Panc1 (cell line): ENCODE measurements at regions not wholly inside any gene's neighbourhood (a gene's known extent, or its start where the extent isn't known, plus 50 kb on each side); places are given as distances from the start of the nearest gene placed in this dataset.

Source experiments
- ATAC-seq: fragments of 200-7000 bp; cut with Tn5 transposase; 2 replicates; pipeline ENCODE4 v1.9.1; 2020; ENCODE audit warnings: mild to moderate bottlenecking, moderate library complexity
- BruUV-seq: library from RNA; stranded (reverse); fragments of 400-500 nt; replicated peaks from 2 replicates; lab custom pipeline; 2021; lab: Mats Ljungman, UMichigan
- CTCF ChIA-PET: fragments of 300-600 bp; sonication (Branson Sonifier 250); formaldehyde crosslinking; loops from one replicate; lab custom pipeline; 2022; ENCODE audit warnings: antibody characterized with exemption; lab: Charles Lee
- POLR2A ChIA-PET: fragments of 300-600 bp; sonication (Branson Sonifier 250); formaldehyde crosslinking; loops from one replicate; lab custom pipeline; 2022; ENCODE audit warnings: antibody characterized with exemption; lab: Charles Lee
- DNase-seq: peaks from one replicate; pipeline ENCODE4 v3.0.0-alpha.2; 2010; ENCODE audit warnings: low read depth, low spot score
- H3K27ac ChIP-seq: 2 replicates; pipeline ENCODE4 v1.5.1; 2011; ENCODE audit warnings: mild to moderate bottlenecking, low read length, inconsistent platforms
- H3K27me3 ChIP-seq: fragments of 200-500 bp; sonication (Bioruptor generic); 2 replicates; pipeline ENCODE4 v1.6.0; 2014; ENCODE audit warnings: low read length, inconsistent platforms; ENCODE audit not compliant: control insufficient read depth, insufficient read depth
- H3K36me3 ChIP-seq: fragments of 200-500 bp; sonication (Bioruptor generic); 2 replicates; pipeline ENCODE4 v1.5.1; 2014; ENCODE audit warnings: inconsistent platforms, mild to moderate bottlenecking, low read length, moderate library complexity; ENCODE audit not compliant: control insufficient read depth, insufficient read depth
- H3K4me1 ChIP-seq: 2 replicates; pipeline ENCODE4 v1.5.1; 2011; ENCODE audit warnings: inconsistent platforms, mild to moderate bottlenecking, low read length, moderate library complexity; ENCODE audit not compliant: control insufficient read depth, insufficient read depth
- H3K4me3 ChIP-seq, 2 experiments: 2 replicates each; pipeline ENCODE4 v1.5.1; 2011 to 2012; ENCODE audit warnings: low read depth in 2 of 2, low read length in 2 of 2, mild to moderate bottlenecking in 2 of 2, inconsistent platforms in 1 of 2, moderate library complexity in 1 of 2
- H3K9me3 ChIP-seq: fragments of 200-500 bp; sonication (Bioruptor generic); 2 replicates; pipeline ENCODE4 v1.5.1; 2014; ENCODE audit warnings: low read depth, mild to moderate bottlenecking, inconsistent platforms, low read length, moderate library complexity; ENCODE audit not compliant: control insufficient read depth, insufficient read depth
- CTCF ChIP-seq: fragments of 450-650 bp; IDR thresholded peaks from 2 replicates; pipeline ENCODE4 v1.5.1; 2017; ENCODE audit warnings: mild to moderate bottlenecking
- POLR2AphosphoS5 ChIP-seq: IDR thresholded peaks from 2 replicates; pipeline ENCODE4 v1.6.1; 2012; ENCODE audit warnings: mild to moderate bottlenecking, low read depth, low read length, moderate library complexity
- REST ChIP-seq, 2 experiments: IDR thresholded peaks; 2 replicates each; pipeline ENCODE4 v1.6.1; 2011 to 2012; ENCODE audit warnings: low read depth in 2 of 2, control low read depth in 1 of 2, low read length in 1 of 2, mild to moderate bottlenecking in 1 of 2, moderate library complexity in 1 of 2; ENCODE audit not compliant: insufficient read depth in 1 of 2
- SIN3A ChIP-seq: IDR thresholded peaks from 2 replicates; pipeline ENCODE4 v1.6.1; 2012; ENCODE audit warnings: low read depth, mild to moderate bottlenecking, low read length, moderate library complexity, borderline replicate concordance; ENCODE audit not compliant: insufficient read depth
- TCF7L2 ChIP-seq: IDR thresholded peaks from 2 replicates; pipeline ENCODE4 v1.6.1; 2011; ENCODE audit warnings: mild to moderate bottlenecking, low read depth, low read length, inconsistent platforms
- in situ Hi-C: cut with HindIII; loops from 2 replicates; pipeline ENCODE4 v1.10.0; 2016; ENCODE audit warnings: low sequenced_read_pairs, low pct_unique_long_range_greater_than_20kb
- intact Hi-C: fragments of 100-400 bp; cut with micrococcal nuclease; formaldehyde crosslinking; loops from one replicate; pipeline ENCODE4 v1.10.0; 2022; ENCODE audit not compliant: unreplicated experiment

GRCh38 chr2:220885593-220885992 is 686.5 kb downstream of the EPHA4 start:
- ATAC-seq (no peak), DNase-seq (no peak)
- in situ Hi-C loops (no loop called here), intact Hi-C loops (no loop called here)
- ChIA-PET POLR2A (no interaction called here), CTCF (no interaction called here)
- BruUV-seq = no TSS peak
- TF ChIP-seq TCF7L2 = no peak
- TF ChIP-seq CTCF = no peak
- no peak for TF ChIP-seq REST (IDR thresholded peaks at IDR 0.05; ENCODE audit: insufficient read depth in 1 of 2, low read depth in 2 of 2, low read length in 1 of 2)
- Histone ChIP-seq H3K4me1 (no peaks in the 10 kb centered on the region), H3K27ac (no peak overlapping the region), H3K27me3 (no peaks in the 10 kb centered on the region), H3K36me3 (no peaks in the 10 kb centered on the region), H3K9me3 (no peaks in the 10 kb centered on the region; the same call in 1 of the 2 replicates), H3K4me3 (no peak overlapping the region)

- Histone ChIP-seq H3K9me3 (no peaks in the 10 kb centered on the region; the same call in 1 of the 2 replicates), H3K27me3 (no peaks in the 10 kb centered on the region), H3K4me3 (no peak overlapping the region), H3K4me1 (no peaks in the 10 kb centered on the region), H3K36me3 (no peaks in the 10 kb centered on the region), H3K27ac (no peak overlapping the region)
- in situ Hi-C loops (no loop called here), intact Hi-C loops (no loop called here)
- ChIA-PET POLR2A (no interaction called here), CTCF (no interaction called here)
- no TSS peak for BruUV-seq
- no peak for DNase-seq
- no peak for ATAC-seq
- TF ChIP-seq POLR2AphosphoS5 = no peak
- no peak for TF ChIP-seq REST (IDR thresholded peaks at IDR 0.05; ENCODE audit: insufficient read depth in 1 of 2, low read depth in 2 of 2, low read length in 1 of 2)
- TF ChIP-seq SIN3A = no peak
- TF ChIP-seq CTCF = no peak
- no peak for TF ChIP-seq TCF7L2
Observed at GRCh38 chr2:220887271-220887870, 684.7 kb downstream of the EPHA4 start.
